ENCODE measurements at regions not wholly inside any gene's neighbourhood (a gene's known extent, or its start where the extent isn't known, plus 50 kb on each side); places are given as distances from the start of the nearest gene placed in this dataset.

DNA sequence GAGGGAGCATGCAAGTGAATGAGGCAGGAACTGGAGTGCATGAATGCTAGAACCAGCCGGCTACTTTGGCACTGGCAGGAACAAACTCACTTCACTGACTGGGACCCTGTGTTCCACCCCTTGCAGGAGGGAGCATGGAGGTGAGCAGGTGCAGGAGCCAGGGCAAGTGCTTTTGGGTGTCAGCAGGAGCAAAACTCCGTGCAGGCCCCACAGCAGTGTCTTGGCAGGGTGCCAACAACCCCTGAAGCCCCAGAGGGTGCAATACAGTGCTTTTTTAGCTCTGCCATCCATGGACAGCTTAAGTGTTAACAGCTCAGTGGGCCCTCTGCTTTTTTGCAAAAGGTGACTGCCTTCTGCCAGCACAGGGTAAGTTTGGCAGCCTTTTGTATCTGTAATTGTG, 245.8 kb upstream of the PCSK5 start:
- H3K27ac Mint-ChIP-seq = no peak overlapping the region
- H3K9me3 Mint-ChIP-seq (ENCODE audit: insufficient read depth) = no peaks in the 10 kb centered on the region
- H3K4me1 Mint-ChIP-seq = no peaks in the 10 kb centered on the region
- 63% methylated on average over 2 of the region's 2 CpGs for WGBS (ENCODE audit: insufficient coverage)
- ChIA-PET POLR2A (no interaction called here), CTCF (no interaction called here)
- Histone ChIP-seq H3K9me3 (ENCODE audit: control extremely low read depth in 1 of 3, control insufficient read depth in 2 of 3, insufficient read depth in 1 of 3, low read length in 2 of 3) (peaks cover 0 to 8% (median 0%) of the 10 kb centered on the region in 3 donors), H3K4me1 (ENCODE audit: control insufficient read depth in 2 of 2, insufficient read depth in 2 of 2, low read length in 2 of 2) (no peaks in the 10 kb centered on the region), H3K4me3 (ENCODE audit: control extremely low read depth in 1 of 5, extremely low read depth in 1 of 5, insufficient read depth in 1 of 5, low read depth in 2 of 5, low read length in 4 of 5) (no peak overlapping the region), H3K9ac (ENCODE audit: low read length) (no peak overlapping the region), H3K4me2 (replicated peaks; ENCODE audit: low read depth, low read length, poor library complexity, severe bottlenecking) (no peak overlapping the region), H2AFZ (ENCODE audit: insufficient read depth, low read depth, low read length, poor library complexity, severe bottlenecking) (no peak overlapping the region), H4K20me1 (ENCODE audit: control insufficient read depth, insufficient read depth, low read length, poor library complexity, severe bottlenecking) (no peaks in the 10 kb centered on the region), H3K79me2 (ENCODE audit: control insufficient read depth, insufficient read depth, low read length) (no peaks in the 10 kb centered on the region), H3K27ac (ENCODE audit: low read length in 2 of 2) (no peak overlapping the region), H3K27me3 (replicated peaks in 1 of 4; ENCODE audit: control extremely low read depth in 1 of 4, control insufficient read depth in 3 of 4, insufficient read depth in 4 of 4, low read length in 3 of 4) (no peaks in the 10 kb centered on the region), H3K36me3 (replicated peaks in 1 of 2; ENCODE audit: control extremely low read depth in 1 of 2, control insufficient read depth in 1 of 2, extremely low read depth in 1 of 2, insufficient read depth in 2 of 2, low read length in 1 of 2) (no peaks in the 10 kb centered on the region)
- H3K4me3 Mint-ChIP-seq = no peak overlapping the region
- ATAC-seq (ENCODE audit: low read depth) = no peak
- TF ChIP-seq EZH2 (IDR thresholded peaks at IDR 0.05; ENCODE audit: borderline replicate concordance, insufficient read depth, low read depth, low read length, poor library complexity, severe bottlenecking) = no peak
- TF ChIP-seq, protein P1, sequence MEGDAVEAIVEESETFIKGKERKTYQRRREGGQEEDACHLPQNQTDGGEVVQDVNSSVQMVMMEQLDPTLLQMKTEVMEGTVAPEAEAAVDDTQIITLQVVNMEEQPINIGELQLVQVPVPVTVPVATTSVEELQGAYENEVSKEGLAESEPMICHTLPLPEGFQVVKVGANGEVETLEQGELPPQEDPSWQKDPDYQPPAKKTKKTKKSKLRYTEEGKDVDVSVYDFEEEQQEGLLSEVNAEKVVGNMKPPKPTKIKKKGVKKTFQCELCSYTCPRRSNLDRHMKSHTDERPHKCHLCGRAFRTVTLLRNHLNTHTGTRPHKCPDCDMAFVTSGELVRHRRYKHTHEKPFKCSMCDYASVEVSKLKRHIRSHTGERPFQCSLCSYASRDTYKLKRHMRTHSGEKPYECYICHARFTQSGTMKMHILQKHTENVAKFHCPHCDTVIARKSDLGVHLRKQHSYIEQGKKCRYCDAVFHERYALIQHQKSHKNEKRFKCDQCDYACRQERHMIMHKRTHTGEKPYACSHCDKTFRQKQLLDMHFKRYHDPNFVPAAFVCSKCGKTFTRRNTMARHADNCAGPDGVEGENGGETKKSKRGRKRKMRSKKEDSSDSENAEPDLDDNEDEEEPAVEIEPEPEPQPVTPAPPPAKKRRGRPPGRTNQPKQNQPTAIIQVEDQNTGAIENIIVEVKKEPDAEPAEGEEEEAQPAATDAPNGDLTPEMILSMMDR (IDR thresholded peaks at IDR 0.05) = no peak
- no peak for DNase-seq
- intact Hi-C loops (cut with micrococcal nuclease) = no loop called here
- H3K27me3 Mint-ChIP-seq = no peaks in the 10 kb centered on the region

DNA sequence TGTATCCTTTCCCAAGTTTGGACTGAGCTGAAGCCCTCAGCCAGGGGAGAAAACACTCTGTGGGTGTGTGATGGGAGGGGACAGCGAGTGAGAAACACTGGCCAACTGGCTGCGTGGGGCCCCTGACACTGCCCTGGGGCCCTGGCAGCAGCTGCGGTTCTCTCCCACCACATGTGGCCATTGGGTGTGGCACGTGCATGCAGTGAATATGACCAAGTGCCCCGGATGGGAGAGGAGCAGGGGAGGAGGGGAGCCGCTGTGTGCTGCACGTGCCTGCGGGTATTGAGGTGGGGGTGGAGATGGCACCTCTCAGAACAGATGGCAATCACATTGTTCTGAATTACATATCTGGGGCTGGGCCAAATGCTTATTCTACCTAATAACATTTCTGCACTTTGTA, 242.4 kb upstream of the PCSK5 start:
- Mint-ChIP-seq H3K4me3 (no peak overlapping the region), H3K27ac (no peak overlapping the region), H3K27me3 (no peaks in the 10 kb centered on the region), H3K4me1 (no peaks in the 10 kb centered on the region), H3K9me3 (ENCODE audit: insufficient read depth) (no peaks in the 10 kb centered on the region)
- Histone ChIP-seq H3K79me2 (ENCODE audit: control insufficient read depth, insufficient read depth, low read length) (no peaks in the 10 kb centered on the region), H4K20me1 (ENCODE audit: control insufficient read depth, insufficient read depth, low read length, poor library complexity, severe bottlenecking) (no peaks in the 10 kb centered on the region), H3K27me3 (replicated peaks in 1 of 4; ENCODE audit: control extremely low read depth in 1 of 4, control insufficient read depth in 3 of 4, insufficient read depth in 4 of 4, low read length in 3 of 4) (no peaks in the 10 kb centered on the region), H3K9me3 (ENCODE audit: control extremely low read depth in 1 of 3, control insufficient read depth in 2 of 3, insufficient read depth in 1 of 3, low read length in 2 of 3) (peaks cover 0 to 8% (median 0%) of the 10 kb centered on the region in 3 donors), H3K9ac (ENCODE audit: low read length) (no peak overlapping the region), H3K4me1 (ENCODE audit: control insufficient read depth in 2 of 2, insufficient read depth in 2 of 2, low read length in 2 of 2) (no peaks in the 10 kb centered on the region), H3K36me3 (replicated peaks in 1 of 2; ENCODE audit: control extremely low read depth in 1 of 2, control insufficient read depth in 1 of 2, extremely low read depth in 1 of 2, insufficient read depth in 2 of 2, low read length in 1 of 2) (no peaks in the 10 kb centered on the region), H3K4me2 (replicated peaks; ENCODE audit: low read depth, low read length, poor library complexity, severe bottlenecking) (no peak overlapping the region), H3K27ac (ENCODE audit: low read length in 2 of 2) (no peak overlapping the region), H2AFZ (ENCODE audit: insufficient read depth, low read depth, low read length, poor library complexity, severe bottlenecking) (no peak overlapping the region), H3K4me3 (ENCODE audit: control extremely low read depth in 1 of 5, extremely low read depth in 1 of 5, insufficient read depth in 1 of 5, low read depth in 2 of 5, low read length in 4 of 5) (no peak overlapping the region)
- ATAC-seq (ENCODE audit: low read depth) (no peak), DNase-seq (no peak)
- ChIA-PET POLR2A (no interaction called here), CTCF (no interaction called here)
- 83% methylated on average over 4 of the region's 8 CpGs for WGBS (ENCODE audit: insufficient coverage)
- intact Hi-C loops (cut with micrococcal nuclease) = no loop called here
- TF ChIP-seq EZH2 (IDR thresholded peaks at IDR 0.05; ENCODE audit: borderline replicate concordance, insufficient read depth, low read depth, low read length, poor library complexity, severe bottlenecking) = no peak
- TF ChIP-seq, protein P1 (IDR thresholded peaks at IDR 0.05) = no peak

All from B cell (primary cell).